ENCODE measurements at regions not wholly inside any gene's neighbourhood (a gene's known extent, or its start where the extent isn't known, plus 50 kb on each side); places are given as distances from the start of the nearest gene placed in this dataset.

- no peak for DNase-seq
Measured at GRCh38 chr1:30417001-30417700, 306.2 kb downstream of the MATN1 start.

DNA sequence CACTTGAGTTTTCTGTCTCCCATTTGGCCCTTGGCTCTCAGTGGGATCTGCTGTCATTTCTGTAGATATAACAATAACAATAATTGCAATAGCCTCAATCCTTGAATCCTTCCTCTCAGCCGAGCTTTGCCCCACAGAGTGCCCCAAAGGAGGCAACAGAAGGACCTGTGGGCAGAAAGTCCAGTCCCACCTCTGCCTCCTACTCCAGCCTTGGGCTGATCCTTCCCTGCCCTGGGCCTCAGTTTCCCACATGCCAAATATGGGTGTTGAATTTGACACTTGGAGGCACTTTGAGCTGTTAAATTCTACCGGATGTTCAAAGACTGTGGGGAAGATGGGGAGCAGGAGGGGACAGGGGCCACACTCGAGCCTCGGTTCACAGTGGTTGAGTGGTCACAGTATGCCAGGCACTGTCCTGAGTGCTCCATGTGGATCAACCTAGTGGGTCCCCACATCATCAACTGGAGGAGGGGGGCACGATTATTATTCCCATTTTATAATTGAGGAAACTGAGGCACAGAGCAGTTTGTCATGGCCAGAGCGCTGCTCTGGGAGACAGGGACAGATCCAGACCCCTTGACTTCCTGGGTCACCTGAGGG lies 307.1 kb downstream of the MATN1 start:
- no peak for DNase-seq

DNA sequence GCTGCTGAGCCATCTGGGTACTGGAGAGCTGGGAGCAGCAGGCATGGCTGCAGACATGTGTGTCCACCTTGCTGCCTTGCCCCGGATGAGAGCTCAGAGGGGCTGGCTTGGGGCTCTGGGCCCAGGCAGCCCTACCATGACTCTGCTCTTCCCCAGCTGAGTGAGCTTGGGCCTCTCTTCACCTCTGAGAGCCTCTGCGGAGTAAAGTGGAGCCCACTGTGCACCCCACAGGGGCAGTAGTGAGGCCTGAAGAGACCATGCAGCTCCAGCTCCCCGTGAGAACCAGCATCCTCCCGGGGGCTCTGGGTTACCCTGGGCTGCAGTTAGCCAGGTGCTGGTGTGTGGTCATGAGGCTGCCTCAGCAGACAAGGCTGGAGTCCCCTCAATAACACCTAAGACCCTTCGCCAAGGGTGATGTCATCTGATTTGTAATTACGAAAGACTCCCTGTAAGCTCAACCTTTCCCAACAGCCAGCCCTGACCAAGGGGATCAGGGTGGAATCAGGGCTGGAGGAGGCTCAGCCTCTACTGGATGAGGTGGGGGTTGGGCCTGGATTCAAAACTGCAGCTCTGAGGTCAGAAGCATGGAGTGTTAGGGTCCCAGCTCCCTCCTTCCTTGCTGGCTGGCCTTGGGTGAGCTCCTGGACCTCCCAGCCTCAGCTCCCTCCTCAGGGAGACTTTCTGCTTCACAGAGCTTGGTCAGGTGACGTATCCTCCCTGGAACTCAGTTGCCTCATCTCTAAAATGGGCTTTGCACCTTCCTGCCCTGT lies 308.0 kb downstream of the MATN1 start:
- no peak for DNase-seq

GRCh38 chr1:30414851-30415165 lies 308.6 kb downstream of the MATN1 start:
- DNase-seq = no peak

GRCh38 chr1:30414086-30414850 lies 309.1 kb downstream of the MATN1 start:
- no peak for DNase-seq

DNA sequence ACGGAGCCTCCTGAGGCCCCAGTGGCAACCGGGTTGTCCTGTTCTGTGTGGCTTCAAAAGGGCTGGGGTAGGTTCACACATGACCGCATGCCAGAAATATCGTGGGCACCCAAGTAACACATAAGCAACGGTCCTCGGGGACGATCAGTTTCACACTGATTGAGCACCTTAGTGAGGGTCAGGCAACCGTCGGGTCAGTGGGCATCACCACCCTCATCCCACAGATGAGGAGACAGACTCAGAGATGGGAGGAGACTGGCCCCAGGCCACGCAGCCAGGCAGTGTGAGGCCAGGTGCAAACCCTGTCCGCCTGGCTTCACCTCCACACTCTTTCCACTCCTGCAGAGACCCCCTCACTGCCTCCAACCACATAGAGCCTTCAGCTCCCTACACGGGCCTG lies 309.8 kb downstream of the MATN1 start:
- no peak for DNase-seq

GRCh38 chr1:30413111-30413440 lies 310.3 kb downstream of the MATN1 start:
- no peak for DNase-seq

DNA sequence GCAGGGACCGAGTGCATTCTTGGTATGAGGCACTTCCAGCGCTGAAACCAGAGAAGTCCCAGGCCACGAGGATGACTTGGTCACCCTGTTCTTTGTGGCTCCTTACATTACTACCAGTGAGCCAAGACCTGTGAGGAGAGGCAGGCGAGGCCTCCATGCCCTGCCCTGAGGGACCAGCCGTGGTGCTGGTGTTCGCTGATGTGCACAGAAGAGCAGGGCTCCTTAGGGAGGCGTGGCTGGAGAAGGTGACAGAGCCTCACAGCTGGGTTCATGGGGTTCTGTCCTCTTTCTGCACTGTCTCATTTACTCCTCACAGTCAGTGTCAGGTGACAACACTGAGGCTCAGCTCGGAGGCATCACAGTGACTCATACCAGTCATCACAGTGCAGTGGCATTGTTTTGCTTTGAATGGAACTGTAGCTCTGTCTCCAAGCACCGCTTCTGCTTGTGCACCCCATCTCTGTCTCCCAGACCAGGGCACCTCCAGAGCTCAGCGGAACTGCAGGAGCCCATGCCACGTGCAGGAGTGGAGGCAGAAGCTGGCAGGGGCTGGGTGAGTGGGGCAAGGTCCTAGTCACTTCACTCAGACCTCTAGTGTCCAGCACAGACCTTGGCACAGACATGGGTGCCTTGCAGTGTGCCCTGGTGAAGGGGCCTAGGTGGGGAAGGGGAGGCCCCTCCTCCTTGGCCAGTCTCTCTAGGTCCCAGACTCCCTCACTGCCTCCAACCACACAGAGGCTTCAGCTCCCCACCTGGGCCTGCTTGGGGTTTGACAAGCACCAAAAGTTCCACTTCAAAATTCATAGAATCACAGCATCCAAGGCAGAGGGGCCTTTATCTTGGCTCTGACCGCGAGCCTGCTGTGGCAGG lies 310.9 kb downstream of the MATN1 start:
- no peak for DNase-seq

GRCh38 chr1:30411206-30411605 lies 312.2 kb downstream of the MATN1 start:
- no peak for DNase-seq

DNA sequence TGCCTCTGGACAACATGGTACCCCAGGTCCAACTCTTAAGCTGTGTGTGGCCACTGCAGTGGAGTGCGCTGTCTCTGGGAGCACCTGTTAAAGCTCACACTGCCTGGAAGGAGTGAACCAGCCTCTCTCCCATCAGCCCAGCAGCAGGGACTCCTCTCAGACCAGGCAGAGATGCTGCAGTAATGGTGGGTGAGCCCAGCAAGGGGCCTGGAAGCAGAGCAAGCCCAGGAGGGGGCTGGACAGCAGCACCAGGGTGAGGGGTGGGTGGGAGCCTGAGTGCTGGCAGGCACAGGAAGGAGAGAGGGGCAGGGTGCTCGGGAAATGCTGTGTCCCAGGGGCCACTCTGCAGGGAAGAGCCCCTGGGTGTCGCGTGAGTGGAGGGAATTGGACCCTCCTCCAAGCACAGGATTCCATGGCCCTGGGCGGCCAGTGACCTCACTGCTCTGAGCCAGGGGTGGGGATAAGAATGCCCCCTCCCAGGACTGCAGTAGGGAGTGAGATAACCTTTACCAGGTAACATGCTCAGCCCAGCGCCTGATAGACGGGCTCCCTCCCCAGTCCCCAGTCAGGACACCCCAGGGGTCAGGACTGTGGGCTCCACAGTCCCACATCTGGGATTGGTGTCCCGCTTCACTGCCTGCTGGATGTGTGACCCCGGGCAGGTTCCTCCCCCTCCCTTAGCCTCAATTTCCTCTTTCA lies 313.1 kb downstream of the MATN1 start:
- DNase-seq = no peak

- DNase-seq = no peak
Measured at GRCh38 chr1:30409476-30410152, 313.8 kb downstream of the MATN1 start.

DNA sequence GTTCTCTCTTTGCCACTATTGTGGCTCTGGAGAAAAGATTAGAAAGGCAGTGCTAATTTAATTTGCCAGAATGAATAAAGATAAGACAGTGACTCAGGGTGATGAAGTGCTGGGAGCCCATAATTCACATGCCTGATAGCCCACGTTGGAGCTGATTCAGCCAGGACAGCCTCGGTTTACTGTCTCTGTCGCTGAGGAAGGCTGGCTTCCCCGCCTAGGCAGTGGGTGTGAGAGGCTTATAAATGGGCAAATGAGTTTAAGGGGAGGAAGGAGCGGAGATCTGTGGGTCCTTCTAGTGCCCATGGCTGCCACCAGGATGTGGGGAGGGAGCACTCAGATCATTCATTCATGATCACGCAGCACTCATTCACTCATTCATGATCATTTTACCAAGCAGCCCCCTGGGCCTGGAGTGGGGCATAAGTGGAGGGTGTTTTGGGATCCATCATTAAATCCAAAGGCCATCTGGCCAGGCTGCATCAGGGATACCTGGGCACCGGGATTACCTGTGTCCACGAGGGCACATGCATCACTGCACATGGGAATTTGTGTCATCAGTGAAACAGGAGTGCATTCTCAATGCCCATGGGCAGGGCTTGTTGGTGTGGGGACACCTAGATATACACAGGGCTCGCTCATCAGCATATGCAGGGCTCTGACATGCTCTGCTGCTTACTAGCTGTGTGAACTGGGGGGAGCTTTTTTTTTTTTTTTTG lies 315.4 kb downstream of the MATN1 start:
- DNase-seq = no peak

- no peak for DNase-seq
Measured at GRCh38 chr1:30406996-30407864, 316.2 kb downstream of the MATN1 start.

DNA sequence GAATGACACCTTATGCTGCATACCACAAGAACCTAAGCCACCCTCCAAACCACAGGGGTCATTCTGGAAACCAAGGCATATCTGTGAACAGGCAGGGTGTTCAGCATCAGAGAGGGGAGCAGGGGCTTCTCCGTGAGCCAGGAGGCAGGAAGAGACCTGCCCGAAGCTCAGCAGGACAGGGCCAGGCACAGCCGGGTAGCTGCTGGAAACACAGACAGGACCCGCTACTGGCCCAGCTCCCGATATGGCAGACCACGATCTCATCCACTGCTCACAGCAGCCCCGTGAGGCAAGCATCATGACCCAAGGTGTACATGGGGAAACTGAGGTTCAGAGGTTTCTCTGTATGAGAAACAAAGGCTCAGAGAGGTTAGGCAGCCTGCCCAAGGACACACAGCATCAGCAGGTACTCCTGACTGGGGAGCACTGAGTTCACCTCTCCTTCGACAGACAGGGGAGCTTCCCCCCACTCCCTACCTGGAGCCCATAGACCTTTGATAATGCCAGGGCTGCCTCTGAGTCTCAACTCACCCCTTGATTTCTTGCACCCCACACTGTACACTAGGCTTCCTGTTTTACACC lies 317.7 kb downstream of the MATN1 start:
- no peak for DNase-seq

DNA sequence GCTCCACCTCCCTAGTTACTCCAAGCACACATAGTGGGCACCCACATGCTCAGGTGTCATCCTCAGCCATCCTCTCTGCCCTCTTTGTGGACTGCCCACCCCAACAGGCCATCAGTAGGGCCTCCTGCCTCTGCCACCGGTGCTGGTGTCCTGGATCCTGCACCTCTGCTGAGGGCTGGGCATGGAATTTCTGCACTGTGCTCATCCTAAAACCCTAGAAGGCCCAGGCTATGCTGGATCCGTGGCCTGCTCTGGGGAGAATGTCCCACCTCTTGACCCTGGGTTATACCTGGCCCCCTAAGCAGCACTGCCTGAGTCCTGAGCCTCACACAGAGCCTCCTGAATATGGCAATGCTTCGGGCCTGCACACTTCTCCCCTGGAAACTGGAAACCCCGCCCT lies 318.3 kb downstream of the MATN1 start:
- no peak for DNase-seq

- DNase-seq = no peak
Measured at GRCh38 chr1:30404341-30404740, 319.0 kb downstream of the MATN1 start.

DNA sequence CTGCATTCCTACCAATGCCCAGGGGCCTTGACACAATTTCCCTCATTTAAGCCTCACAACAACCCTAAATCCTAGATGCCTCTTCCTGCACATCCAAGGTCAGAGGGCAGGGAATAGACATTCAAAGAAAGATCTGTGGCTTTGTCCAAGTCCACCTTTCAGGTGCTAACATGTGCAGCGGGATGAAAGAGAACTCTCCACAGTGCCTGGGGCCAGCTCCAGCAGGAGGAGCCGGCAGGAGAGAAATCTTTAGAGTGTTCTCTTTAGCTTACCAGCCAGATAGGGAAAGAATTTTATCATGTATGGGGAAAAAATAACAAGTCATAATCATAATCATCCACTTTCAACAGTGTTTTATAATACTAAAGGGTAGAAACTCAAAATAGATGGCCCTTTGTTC lies 319.7 kb downstream of the MATN1 start:
- no peak for DNase-seq

- DNase-seq = no peak
Measured at GRCh38 chr1:30403061-30403645, 320.2 kb downstream of the MATN1 start.

DNA sequence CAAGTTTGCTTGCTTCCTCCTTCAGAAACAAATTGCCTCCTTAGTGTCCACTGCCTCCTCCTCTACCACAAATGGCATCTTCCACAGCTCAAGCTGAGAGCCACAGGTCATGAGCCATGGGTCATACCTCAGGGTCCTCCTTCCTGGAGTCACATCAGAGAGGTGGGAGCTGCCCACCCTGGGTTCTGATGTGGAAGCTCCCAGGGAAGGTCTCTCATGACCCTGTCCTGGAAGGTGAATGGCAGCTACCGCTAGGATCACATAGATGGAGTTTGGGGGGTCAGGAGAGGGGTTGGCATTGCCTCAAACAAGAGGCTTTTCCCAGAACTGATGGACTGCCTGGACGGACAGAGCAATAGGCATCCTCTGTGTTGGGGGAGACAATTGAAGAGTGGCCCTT lies 321.4 kb downstream of the MATN1 start:
- no peak for DNase-seq
